BLaER1 treated with 17β-estradiol and CSF1 and Interleukin-3, amounts not matched to agents 10 nM and 100 nM (cell line): ENCODE measurements at regions not wholly inside any gene's neighbourhood (a gene's known extent, or its start where the extent isn't known, plus 50 kb on each side); places are given as distances from the start of the nearest gene placed in this dataset.

Experiments used
- H3K27ac ChIP-seq, 11 experiments: shearing (Covaris generic); formaldehyde crosslinking; 2 replicates each; pipeline ENCODE4 v1.8.1; 2022
- H3K27me3 ChIP-seq, 11 experiments: shearing (Covaris generic); formaldehyde crosslinking; 2 replicates each; pipeline ENCODE4 v1.8.1; 2022
- H3K36me3 ChIP-seq, 11 experiments: shearing (Covaris generic); formaldehyde crosslinking; 2 replicates each; pipeline ENCODE4 v1.8.1; 2022
- H3K4me1 ChIP-seq, 10 experiments: shearing (Covaris generic); formaldehyde crosslinking; 2 replicates each; pipeline ENCODE4 v1.8.1; 2022
- H3K4me2 ChIP-seq, 11 experiments: shearing (Covaris generic); formaldehyde crosslinking; 2 replicates each; pipeline ENCODE4 v1.8.1; 2022
- H3K4me3 ChIP-seq, 10 experiments: shearing (Covaris generic); formaldehyde crosslinking; 2 replicates each; pipeline ENCODE4 v1.8.1; 2022
- H3K9ac ChIP-seq, 11 experiments: shearing (Covaris generic); formaldehyde crosslinking; 2 replicates each; pipeline ENCODE4 v1.8.1; 2022
- H3K9me3 ChIP-seq, 11 experiments: shearing (Covaris generic); formaldehyde crosslinking; replicated peaks in 1 of 11; 2 replicates each; pipeline ENCODE4 v1.8.1; 2022
- H4K20me1 ChIP-seq, 11 experiments: shearing (Covaris generic); formaldehyde crosslinking; 2 replicates each; pipeline ENCODE4 v1.8.1; 2022
- Cebpa-rat ChIP-seq, 11 experiments: shearing (Covaris generic); IDR thresholded peaks; 2 replicates each; pipeline ENCODE4 v1.8.1; 2022

- no peak overlapping the region for H3K4me3 ChIP-seq
- no peak overlapping the region for H3K9ac ChIP-seq
- peak overlapping the region in 6 of 11 experiments; percentile 20 to 40 (median 27); a peak in 5 of 22 replicates for H3K4me2 ChIP-seq
- H3K27ac ChIP-seq = no peak overlapping the region
- H3K36me3 ChIP-seq = no peaks in the 10 kb centered on the region
- no peaks in the 10 kb centered on the region for H3K27me3 ChIP-seq
- no peaks in the 10 kb centered on the region for H3K9me3 ChIP-seq
- no peak for TF ChIP-seq Cebpa-rat (IDR thresholded peaks at IDR 0.05)
- peaks cover 0 to 7% (median 4%) of the 10 kb centered on the region in 10 experiments; a peak in 7 of 20 replicates for H3K4me1 ChIP-seq
- no peaks in the 10 kb centered on the region for H4K20me1 ChIP-seq
Measured at GRCh38 chr1:189851806-189852367, 625.8 kb downstream of the BRINP3 start.

- Histone ChIP-seq H3K9ac (no peak overlapping the region), H3K36me3 (no peaks in the 10 kb centered on the region), H4K20me1 (no peaks in the 10 kb centered on the region), H3K4me2 (no peak overlapping the region), H3K9me3 (peaks cover 0 to 6% (median 5%) of the 10 kb centered on the region in 11 experiments; a peak in 6 of 22 replicates), H3K4me3 (no peak overlapping the region), H3K4me1 (no peaks in the 10 kb centered on the region), H3K27ac (no peak overlapping the region), H3K27me3 (no peaks in the 10 kb centered on the region)
- no peak for TF ChIP-seq Cebpa-rat (IDR thresholded peaks at IDR 0.05)
Measured at GRCh38 chr1:189859385-189859977, 618.2 kb downstream of the BRINP3 start.

- Histone ChIP-seq H3K36me3 (no peaks in the 10 kb centered on the region), H3K9me3 (no peaks in the 10 kb centered on the region), H3K4me1 (no peaks in the 10 kb centered on the region), H3K4me2 (no peak overlapping the region), H4K20me1 (no peaks in the 10 kb centered on the region; a peak in 1 of 22 replicates), H3K9ac (no peak overlapping the region), H3K4me3 (no peak overlapping the region), H3K27me3 (no peaks in the 10 kb centered on the region), H3K27ac (no peak overlapping the region)
- no peak for TF ChIP-seq Cebpa-rat (IDR thresholded peaks at IDR 0.05)
Measured at GRCh38 chr1:189866606-189867005, 611.1 kb downstream of the BRINP3 start.

- Histone ChIP-seq H3K4me3 (no peak overlapping the region), H4K20me1 (no peaks in the 10 kb centered on the region; a peak in 1 of 22 replicates)
- no peak for TF ChIP-seq Cebpa-rat (IDR thresholded peaks at IDR 0.05)
Measured at GRCh38 chr1:189868021-189868420, 609.6 kb downstream of the BRINP3 start.

DNA sequence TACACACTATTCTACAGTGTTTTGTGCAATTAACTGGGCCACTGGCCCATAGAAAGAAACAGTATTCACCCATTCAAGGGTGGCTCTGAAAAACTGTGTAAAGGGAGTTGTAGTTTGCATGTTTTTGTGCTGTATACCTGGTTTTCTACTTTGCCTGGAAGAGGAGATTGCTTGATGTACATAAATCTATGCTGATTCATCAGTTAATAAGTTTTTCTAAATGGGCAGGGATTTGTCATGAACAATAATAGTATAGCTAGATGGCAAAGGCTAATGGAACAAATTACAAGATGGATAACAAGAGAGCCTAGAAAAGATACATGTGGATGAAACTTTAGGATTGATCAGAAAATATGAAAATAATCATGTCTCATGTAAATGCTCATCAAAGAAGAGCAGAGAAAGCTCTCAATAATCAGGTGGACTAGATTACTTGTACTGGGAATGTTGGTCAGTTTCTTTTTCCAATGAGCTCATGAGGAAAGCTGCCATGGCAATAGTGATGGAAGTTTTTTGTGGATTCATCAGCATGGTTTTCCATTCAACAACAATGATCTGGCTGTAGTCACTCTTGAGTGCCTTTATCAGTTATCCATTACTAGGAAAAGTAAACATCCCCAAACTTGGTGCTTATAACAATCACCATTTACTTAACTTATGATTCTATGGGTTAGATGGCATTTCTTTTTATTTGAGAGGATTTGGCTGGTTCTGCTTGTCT lies 602.8 kb downstream of the BRINP3 start:
- H3K4me2 ChIP-seq = no peak overlapping the region
- TF ChIP-seq Cebpa-rat (IDR thresholded peaks at IDR 0.05) = no peak
- no peaks in the 10 kb centered on the region; a peak in 1 of 22 replicates for H4K20me1 ChIP-seq
- H3K4me1 ChIP-seq = no peaks in the 10 kb centered on the region
- H3K27me3 ChIP-seq = no peaks in the 10 kb centered on the region
- H3K27ac ChIP-seq = no peak overlapping the region
- H3K9me3 ChIP-seq = no peaks in the 10 kb centered on the region
- H3K36me3 ChIP-seq = no peaks in the 10 kb centered on the region
- H3K9ac ChIP-seq = no peak overlapping the region
- H3K4me3 ChIP-seq = no peak overlapping the region

More at GRCh38 chr1:189868021-189868420, 609.6 kb downstream of the BRINP3 start:
- no peak overlapping the region for H3K9ac ChIP-seq
- no peaks in the 10 kb centered on the region for H3K4me1 ChIP-seq
- no peaks in the 10 kb centered on the region for H3K9me3 ChIP-seq
- H3K36me3 ChIP-seq = no peaks in the 10 kb centered on the region
- no peaks in the 10 kb centered on the region for H3K27me3 ChIP-seq
- no peak overlapping the region for H3K4me2 ChIP-seq
- H3K27ac ChIP-seq = no peak overlapping the region

DNA sequence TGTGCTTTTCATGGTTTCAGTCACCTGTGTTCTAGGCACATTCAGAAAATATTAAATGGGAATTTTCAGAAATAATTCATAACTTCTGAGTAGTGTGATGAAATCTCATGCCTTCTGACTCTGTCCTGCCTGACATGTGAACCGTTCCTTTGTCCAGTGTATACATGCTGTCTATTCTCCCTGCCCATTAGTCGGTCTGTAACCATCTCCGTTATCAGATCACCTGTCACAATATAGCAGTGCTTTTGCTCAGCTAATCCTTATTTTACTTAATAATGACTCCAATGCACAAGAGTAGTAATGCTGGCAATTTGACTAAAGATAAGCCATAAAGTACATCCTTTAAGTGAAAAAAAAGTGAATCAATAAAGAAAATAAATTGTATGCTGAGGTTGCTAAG lies 597.5 kb downstream of the BRINP3 start:
- no peaks in the 10 kb centered on the region for H3K27me3 ChIP-seq
- no peaks in the 10 kb centered on the region for H3K4me1 ChIP-seq
- no peaks in the 10 kb centered on the region for H3K9me3 ChIP-seq
- H3K36me3 ChIP-seq = no peaks in the 10 kb centered on the region
- no peak overlapping the region for H3K9ac ChIP-seq
- H3K4me3 ChIP-seq = no peak overlapping the region
- H4K20me1 ChIP-seq = no peaks in the 10 kb centered on the region
- no peak overlapping the region for H3K27ac ChIP-seq
- no peak overlapping the region for H3K4me2 ChIP-seq
- TF ChIP-seq Cebpa-rat (IDR thresholded peaks at IDR 0.05) = no peak

GRCh38 chr1:189899686-189900425 lies 577.8 kb downstream of the BRINP3 start:
- H3K27ac ChIP-seq = no peak overlapping the region
- H3K27me3 ChIP-seq = no peaks in the 10 kb centered on the region
- H3K4me1 ChIP-seq = no peaks in the 10 kb centered on the region
- TF ChIP-seq Cebpa-rat (IDR thresholded peaks at IDR 0.05) = no peak
- no peaks in the 10 kb centered on the region for H4K20me1 ChIP-seq
- H3K36me3 ChIP-seq = no peaks in the 10 kb centered on the region
- H3K4me3 ChIP-seq = no peak overlapping the region
- H3K9ac ChIP-seq = no peak overlapping the region
- H3K9me3 ChIP-seq = no peaks in the 10 kb centered on the region
- no peak overlapping the region for H3K4me2 ChIP-seq

DNA sequence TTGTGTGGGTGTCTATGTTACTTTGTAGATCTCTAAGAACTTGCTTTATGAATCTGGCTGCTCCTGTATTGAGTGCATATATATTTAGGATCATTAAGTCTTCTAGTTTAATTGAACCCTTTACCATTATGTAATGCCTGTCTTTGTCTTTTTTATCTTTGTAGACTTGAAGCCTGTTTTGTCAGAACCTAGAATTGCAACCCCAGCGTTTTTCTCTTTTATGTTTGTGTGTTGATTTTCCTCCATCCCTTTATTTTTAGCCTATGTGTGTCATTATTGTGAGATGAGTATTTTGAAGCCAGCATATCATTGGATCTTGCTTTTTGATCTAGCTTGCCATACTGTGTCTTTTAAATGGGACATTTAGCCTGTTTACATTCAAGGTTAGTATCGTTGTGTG lies 573.2 kb downstream of the BRINP3 start:
- TF ChIP-seq Cebpa-rat (IDR thresholded peaks at IDR 0.05) = no peak
- Histone ChIP-seq H3K27ac (no peak overlapping the region), H4K20me1 (no peaks in the 10 kb centered on the region), H3K9ac (no peak overlapping the region), H3K36me3 (no peaks in the 10 kb centered on the region), H3K4me1 (peaks cover 0 to 8% (median 0%) of the 10 kb centered on the region in 10 experiments; a peak in 4 of 20 replicates), H3K27me3 (no peaks in the 10 kb centered on the region), H3K4me2 (no peak overlapping the region), H3K4me3 (no peak overlapping the region), H3K9me3 (no peaks in the 10 kb centered on the region)

DNA sequence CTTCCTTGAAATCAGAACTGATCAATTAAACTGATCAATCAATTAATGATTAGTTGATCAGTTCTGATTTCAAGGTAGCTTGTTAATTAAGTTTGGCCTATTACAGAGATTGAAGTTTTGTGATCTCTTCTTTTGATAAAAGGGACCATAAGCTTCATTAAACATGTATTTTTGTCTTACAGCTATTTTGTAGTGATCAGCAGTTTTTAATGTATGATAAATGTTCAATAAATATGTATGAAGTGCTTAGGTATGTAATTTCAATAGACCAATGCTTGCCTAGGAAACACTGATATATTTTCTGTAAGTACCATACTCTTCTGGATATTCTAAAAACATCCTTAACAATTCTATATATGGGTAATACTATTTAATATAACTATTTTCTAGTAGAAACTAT lies 569.6 kb downstream of the BRINP3 start:
- Histone ChIP-seq H3K9me3 (no peaks in the 10 kb centered on the region), H3K27ac (no peak overlapping the region), H4K20me1 (no peaks in the 10 kb centered on the region), H3K4me3 (no peak overlapping the region), H3K9ac (no peak overlapping the region), H3K4me1 (peaks cover 0 to 8% (median 0%) of the 10 kb centered on the region in 10 experiments; a peak in 4 of 20 replicates), H3K36me3 (no peaks in the 10 kb centered on the region), H3K4me2 (no peak overlapping the region), H3K27me3 (no peaks in the 10 kb centered on the region)
- no peak for TF ChIP-seq Cebpa-rat (IDR thresholded peaks at IDR 0.05)
